ENCODE measurements at regions not wholly inside any gene's neighbourhood (a gene's known extent, or its start where the extent isn't known, plus 50 kb on each side); places are given as distances from the start of the nearest gene placed in this dataset.

- POLR2A ChIA-PET: no interaction called here
- Histone ChIP-seq H3K9ac (ENCODE audit: low read length) (no peak overlapping the region), H4K20me1 (ENCODE audit: insufficient read depth) (no peaks in the 10 kb centered on the region), H3K4me2 (ENCODE audit: low read length) (no peak overlapping the region), H3K27ac (ENCODE audit: low read depth, low read length) (no peak overlapping the region), H3K9me3 (ENCODE audit: control insufficient read depth in 1 of 2, insufficient read depth in 1 of 2, low read depth in 1 of 2, low read length in 2 of 2) (no peaks in the 10 kb centered on the region), H2AFZ (ENCODE audit: low read depth, low read length, poor library complexity, severe bottlenecking) (no peak overlapping the region), H3K36me3 (ENCODE audit: control insufficient read depth in 1 of 2, insufficient read depth in 2 of 2, low read length in 2 of 2) (no peaks in the 10 kb centered on the region), H3K4me3 (replicated peaks in 1 of 2; ENCODE audit: low read depth in 1 of 2, low read length in 2 of 2) (no peak overlapping the region), H3K79me2 (ENCODE audit: insufficient read depth, low read length) (no peaks in the 10 kb centered on the region), H3K27me3 (ENCODE audit: insufficient read depth, low read length) (peaks cover 8% of the 10 kb centered on the region; the same call in 1 of the 2 replicates), H3K4me1 (ENCODE audit: control insufficient read depth in 1 of 2, insufficient read depth in 2 of 2, low read length in 2 of 2) (no peaks in the 10 kb centered on the region), H3K9me2 (ENCODE audit: insufficient read depth) (no peaks in the 10 kb centered on the region)
- intact Hi-C loops (cut with micrococcal nuclease): no loop called here
- BruUV-seq (replicated peaks): no TSS peak
- DNase-seq (ENCODE audit: low read depth, low spot score) (no peak), ATAC-seq (no peak)
- RAD21 ChIA-PET (ENCODE audit: low non-redundant PET in 1 of 2, low total read pairs in 2 of 2, uncharacterized antibody in 2 of 2, unreplicated experiment in 2 of 2): no interaction called here
- no peak for TF ChIP-seq YY1 (IDR thresholded peaks at IDR 0.05; ENCODE audit: extremely low read depth, insufficient replicate concordance, low read depth, low read length)
- no peak for TF ChIP-seq CTCF (IDR thresholded peaks at IDR 0.05 in 2 of 3, conservative IDR thresholded peaks at IDR 0.05 in 1 of 3; ENCODE audit: borderline replicate concordance in 1 of 3, insufficient read depth in 1 of 3, low read depth in 2 of 3, low read length in 2 of 3)
- no peak for TF ChIP-seq ATF3 (IDR thresholded peaks at IDR 0.05)
- TF ChIP-seq JUND (IDR thresholded peaks at IDR 0.05): no peak
- TF ChIP-seq ZNF274 (IDR thresholded peaks at IDR 0.05; ENCODE audit: low read depth, low read length): no peak
- no peak for TF ChIP-seq TCF7L2 (IDR thresholded peaks at IDR 0.05; ENCODE audit: borderline replicate concordance, extremely low read depth, insufficient read depth, insufficient read length)
- TF ChIP-seq SP1 (IDR thresholded peaks at IDR 0.05; ENCODE audit: low read depth): no peak
- CTCF ChIA-PET: no interaction called here
These were observed 133.4 kb upstream of the MYLIP start for GRCh38 chr6:15995493-15995892.
